ENCODE measurements at regions not wholly inside any gene's neighbourhood (a gene's known extent, or its start where the extent isn't known, plus 50 kb on each side); places are given as distances from the start of the nearest gene placed in this dataset.

DNA sequence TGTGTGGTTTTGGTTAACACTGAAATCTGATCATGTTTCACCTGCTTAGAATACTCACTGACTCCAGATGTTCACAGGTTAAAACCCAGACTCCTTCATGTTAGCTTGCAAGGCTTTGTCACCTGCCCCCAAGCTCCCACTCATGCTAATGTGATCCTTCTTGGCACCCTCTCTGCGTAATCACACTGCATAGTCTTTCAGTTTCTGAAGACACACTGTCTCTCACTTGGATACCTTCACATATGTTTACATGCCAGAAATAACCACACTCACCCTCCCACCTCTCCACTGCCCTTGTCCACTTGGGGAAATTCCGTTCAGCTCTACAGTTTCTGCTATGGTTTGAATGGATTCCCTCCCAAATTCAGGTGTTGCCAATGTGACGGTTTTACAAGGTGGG lies 234.7 kb upstream of the SASH1 start:
- DNase-seq = no peak

GRCh38 chr6:148109732-148110131 lies 232.9 kb upstream of the SASH1 start:
- DNase-seq = no peak

DNA sequence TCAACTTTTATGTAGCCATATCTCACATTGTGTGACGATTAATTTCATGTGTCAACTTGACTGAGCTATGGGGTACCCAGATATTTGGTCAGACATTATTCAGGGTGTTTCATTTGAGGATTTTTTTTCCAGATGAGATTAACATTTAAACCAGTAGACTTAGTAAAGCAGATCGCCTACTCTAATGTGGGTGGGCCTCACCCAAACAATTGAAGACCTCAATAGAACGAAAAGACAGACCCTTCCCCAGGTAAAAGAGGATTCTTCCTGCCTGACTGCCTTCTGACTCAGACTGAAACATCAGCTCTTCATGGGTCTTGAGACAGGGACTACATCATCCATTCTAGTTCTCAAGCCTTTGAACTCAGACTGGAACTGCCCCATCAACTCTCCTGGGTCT lies 231.7 kb upstream of the SASH1 start:
- DNase-seq = no peak

DNA sequence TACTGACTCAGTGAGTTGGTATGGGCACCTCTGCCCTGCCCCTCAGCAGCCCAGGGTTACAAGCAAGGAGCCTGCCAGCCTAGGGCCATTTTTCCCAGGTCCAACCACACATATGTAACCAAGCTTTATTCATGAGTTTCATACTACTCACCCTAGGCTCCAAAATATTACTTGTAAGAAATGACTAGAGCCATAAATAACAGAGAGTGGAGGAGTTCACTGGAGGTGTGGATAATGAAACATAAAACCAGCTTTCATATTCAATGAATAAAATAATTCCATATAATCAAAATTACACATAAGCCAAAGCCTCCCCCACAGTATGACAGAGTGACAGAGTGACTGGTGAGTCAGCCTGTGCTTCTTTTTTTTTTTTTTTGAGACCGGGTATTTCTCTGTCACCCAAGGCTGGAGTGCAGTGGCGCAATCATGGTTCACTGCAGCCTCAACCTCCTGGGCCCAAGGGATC lies 229.8 kb upstream of the SASH1 start:
- no peak for DNase-seq

- DNase-seq = no peak
These were observed 226.6 kb upstream of the SASH1 start for GRCh38 chr6:148116001-148116400.

DNA sequence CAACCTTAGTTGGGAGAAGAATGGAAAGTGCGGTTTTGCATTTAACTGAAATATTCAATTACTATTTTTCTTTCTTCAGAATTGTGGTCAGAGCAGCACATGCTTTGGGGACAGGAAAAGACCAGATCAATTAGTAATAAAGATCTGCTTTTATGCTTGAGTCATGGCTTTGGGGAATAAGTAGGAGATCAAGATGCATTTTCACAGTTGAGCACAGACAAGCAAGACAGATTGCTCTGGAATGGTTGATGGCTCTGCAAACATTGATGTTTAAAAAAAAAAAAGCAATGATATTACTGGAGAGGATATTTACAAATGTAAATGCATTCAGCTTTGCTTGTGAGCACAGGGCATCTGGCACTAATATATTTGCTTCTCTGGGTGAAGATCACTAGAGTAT lies 224.4 kb upstream of the SASH1 start:
- DNase-seq = no peak

DNA sequence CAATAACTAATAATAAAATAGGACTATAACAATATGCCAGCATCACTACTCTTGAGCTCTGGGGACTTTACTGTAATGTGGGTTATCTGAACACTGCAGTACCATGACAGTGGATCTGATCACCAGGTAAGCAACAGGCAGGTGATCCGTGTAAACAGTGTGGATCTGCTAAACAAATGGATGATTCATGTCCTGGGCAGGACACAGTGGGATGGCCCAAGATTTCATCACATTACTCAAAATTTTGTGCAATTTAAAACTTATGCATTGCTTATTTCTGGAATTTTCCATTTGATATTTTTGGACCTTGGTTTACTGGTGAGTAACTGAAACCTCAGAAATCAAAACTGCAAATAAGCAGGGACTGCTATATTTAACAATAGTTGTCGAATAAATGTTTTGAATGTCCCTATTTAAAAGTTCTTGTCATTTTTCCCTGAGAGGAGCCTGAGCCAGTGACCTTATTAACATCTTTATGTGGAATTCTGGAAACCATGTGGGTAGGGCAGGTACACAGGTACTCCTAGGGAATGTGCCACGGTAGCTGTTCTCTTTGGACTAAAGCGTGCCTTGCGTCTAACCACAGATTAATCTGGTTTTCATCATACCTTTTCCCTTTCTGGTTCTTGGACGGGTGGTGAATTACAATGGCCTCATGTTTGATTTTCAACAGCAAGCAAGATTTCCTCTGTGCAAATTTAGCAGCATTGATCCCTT lies 214.5 kb upstream of the SASH1 start:
- DNase-seq = no peak

DNA sequence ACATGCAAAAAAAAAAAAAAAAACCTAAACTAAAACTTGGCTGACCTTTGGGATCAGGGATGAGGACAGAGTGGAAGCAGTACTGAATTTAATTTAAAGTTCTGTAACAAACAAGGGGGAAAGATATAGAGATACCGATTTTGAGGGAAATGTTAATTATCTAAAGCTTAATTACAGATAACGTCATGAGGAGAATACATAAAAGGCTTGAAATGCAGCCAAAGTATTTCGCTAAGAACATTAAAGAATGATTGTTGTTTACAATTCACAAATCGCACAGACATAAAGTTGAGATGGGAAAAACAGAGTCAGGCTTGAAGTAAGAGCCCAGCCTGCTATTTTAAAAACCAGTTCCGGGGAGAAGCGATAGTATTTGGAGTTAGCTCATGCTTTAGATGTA lies 208.0 kb upstream of the SASH1 start:
- DNase-seq = no peak

GRCh38 chr6:148136586-148136985 lies 206.1 kb upstream of the SASH1 start:
- no peak for DNase-seq

DNA sequence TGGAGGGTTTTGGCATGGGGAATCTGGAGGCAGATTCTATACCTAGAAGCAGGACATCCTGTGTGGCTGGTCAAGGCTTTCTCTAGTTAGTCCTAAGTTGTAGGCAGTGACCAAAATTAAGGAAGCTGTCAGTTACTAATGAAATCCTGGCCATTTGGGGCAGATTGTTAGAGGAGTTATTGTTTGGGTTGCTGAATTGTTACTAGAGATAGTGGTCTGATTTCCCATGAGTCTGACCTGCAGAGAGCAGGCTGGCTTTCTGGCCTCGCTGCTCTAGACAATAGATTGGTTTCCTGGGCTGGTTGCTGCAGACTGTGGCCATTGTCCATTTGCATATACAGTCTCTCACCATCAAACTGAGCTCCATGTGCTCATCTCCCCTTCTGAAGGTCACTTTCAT lies 205.0 kb upstream of the SASH1 start:
- DNase-seq = no peak

DNA sequence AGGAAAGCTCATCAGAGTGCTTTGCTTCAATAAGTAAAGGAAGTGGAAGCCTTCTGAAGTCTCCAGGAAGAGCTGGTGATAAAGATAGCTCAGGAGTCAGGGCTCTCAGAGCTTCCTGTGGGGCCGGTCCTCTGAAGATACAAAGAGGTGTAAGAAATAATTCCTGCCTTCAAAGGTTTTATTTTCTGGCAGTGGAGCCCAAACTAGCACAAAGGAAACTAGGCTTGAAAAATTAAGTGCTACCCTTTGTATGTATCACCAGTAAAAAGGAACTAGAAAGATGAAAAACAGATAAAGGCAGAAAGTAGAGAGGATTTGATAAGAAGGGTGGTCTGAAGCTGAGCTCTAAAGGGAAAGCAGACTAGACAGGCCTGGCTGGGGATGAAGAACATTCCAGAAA lies 204.1 kb upstream of the SASH1 start:
- no peak for DNase-seq

- DNase-seq = no peak
These were observed 201.7 kb upstream of the SASH1 start for GRCh38 chr6:148140772-148141557.

GRCh38 chr6:148142821-148143220 lies 199.8 kb upstream of the SASH1 start:
- no peak for DNase-seq

GRCh38 chr6:148143771-148144170 lies 198.9 kb upstream of the SASH1 start:
- no peak for DNase-seq

GRCh38 chr6:148144917-148145521 lies 197.6 kb upstream of the SASH1 start:
- DNase-seq = no peak

- no peak for DNase-seq
These were observed 195.7 kb upstream of the SASH1 start for GRCh38 chr6:148146717-148147462.

DNA sequence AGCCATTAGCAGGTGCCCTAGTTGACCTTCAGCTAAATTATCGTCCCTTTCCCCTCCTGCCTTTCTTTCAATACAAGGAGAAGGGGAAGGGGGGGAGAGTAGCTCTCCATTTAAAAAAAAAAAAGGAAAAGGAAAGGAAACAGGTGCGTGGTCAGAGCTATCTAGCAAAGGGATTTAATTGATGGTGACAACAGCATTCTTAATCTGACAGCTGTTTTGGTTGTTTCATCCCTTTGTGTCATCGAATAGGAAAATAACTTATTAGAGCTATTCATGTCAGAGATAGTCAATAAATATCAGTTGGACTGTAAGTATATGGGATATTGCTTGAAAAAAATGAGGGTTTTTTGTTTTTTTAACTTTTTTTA lies 195.2 kb upstream of the SASH1 start:
- no peak for DNase-seq

DNA sequence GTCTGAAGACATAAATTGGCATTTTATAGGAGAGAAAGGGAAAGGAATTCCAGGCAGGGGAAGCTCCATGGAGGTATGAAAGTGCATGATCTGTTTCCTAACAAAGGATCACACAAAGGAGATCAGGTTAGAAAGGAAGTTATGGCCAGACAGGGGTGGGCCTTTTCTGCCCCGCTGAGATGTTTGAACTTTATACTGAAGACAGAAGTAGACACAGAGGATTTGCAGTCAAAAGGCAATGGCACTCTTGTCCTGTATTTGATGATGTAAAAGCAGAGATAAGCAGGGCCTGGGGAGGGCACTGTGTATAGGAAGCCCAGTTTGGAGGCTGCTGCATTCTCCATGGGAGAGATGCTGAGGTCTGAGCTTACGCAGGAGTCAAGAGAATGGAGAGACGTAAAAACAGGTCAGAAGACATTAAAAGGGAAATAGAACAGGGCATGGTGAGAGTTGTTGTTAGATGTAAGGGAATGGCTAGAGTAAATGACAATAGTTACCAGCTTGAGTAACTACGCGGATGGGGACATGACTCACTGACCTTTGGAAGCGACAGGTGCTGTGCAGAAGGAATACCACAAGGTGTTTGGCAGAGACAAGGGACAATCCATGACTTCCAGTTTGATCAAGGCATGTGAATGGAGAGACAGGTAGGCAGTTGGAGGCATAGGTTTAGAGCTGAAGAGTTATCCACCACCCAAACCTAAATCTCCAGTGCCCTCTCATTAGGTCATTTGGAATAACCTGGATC lies 190.6 kb upstream of the SASH1 start:
- DNase-seq = no peak

GRCh38 chr6:148154668-148155067 lies 188.0 kb upstream of the SASH1 start:
- no peak for DNase-seq

GRCh38 chr6:148155293-148155692 lies 187.3 kb upstream of the SASH1 start:
- no peak for DNase-seq

DNA sequence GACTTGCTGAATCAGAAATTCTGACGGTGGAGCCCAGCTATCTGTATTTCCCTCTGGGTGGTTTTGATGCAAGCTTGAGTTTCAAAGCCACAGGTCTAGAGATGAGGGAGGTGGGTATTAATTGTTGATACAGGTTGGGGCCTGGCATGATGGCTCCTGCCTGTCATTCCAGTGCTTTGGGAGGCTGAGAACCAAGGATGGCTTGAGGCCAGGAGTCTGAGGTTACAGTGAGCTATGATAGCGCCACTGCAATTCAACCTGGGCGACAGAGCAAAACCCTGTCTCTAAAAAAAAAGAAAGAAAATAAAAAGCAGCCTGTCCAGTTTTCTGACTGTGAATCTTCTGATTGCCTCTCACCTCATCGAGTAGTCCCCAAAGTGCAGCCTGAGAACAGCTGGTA lies 184.8 kb upstream of the SASH1 start:
- DNase-seq = no peak

DNA sequence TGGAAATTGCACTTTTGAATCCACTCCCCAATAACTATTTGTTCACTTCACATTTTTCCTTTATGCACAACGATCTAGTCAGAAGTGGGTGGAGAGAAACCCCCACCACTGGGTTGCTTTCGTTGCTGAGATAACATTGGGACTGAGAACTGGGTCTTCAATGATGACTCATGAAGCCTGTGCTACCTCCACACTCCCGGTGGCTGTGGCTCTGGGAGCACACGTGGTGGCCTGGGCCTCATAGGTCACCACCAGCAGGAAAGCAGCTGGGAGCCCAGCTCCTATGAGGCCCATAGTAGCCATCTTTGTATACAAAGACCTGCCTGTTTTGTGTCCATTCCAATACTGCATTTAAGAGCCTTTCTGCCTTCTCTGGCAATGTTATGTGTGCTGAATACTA lies 178.0 kb upstream of the SASH1 start:
- no peak for DNase-seq

All from right kidney (tissue), 1 donor.